ENCODE measurements at regions not wholly inside any gene's neighbourhood (a gene's known extent, or its start where the extent isn't known, plus 50 kb on each side); places are given as distances from the start of the nearest gene placed in this dataset.

GRCh38 chr6:127641905-127642304 is 64.9 kb downstream of the C6orf58 start:
- peak; percentile 73 for DNase-seq (ENCODE audit: low read depth)
- Histone ChIP-seq H3K27me3 (replicated peaks; ENCODE audit: control insufficient read depth, insufficient read depth, low read length) (no peaks in the 10 kb centered on the region), H3K9ac (ENCODE audit: low read length) (no peak overlapping the region), H3K36me3 (ENCODE audit: control insufficient read depth, insufficient read depth, low read length, severe bottlenecking) (no peaks in the 10 kb centered on the region), H3K4me1 (ENCODE audit: control insufficient read depth, insufficient read depth, low read length) (peaks cover 12% of the 10 kb centered on the region), H3K4me3 (ENCODE audit: low read length) (no peak overlapping the region), H3K9me3 (ENCODE audit: control insufficient read depth, low read length) (no peaks in the 10 kb centered on the region)

Measured in adipocyte (in vitro differentiated cells).